ENCODE measurements at regions not wholly inside any gene's neighbourhood (a gene's known extent, or its start where the extent isn't known, plus 50 kb on each side); places are given as distances from the start of the nearest gene placed in this dataset.

DNA sequence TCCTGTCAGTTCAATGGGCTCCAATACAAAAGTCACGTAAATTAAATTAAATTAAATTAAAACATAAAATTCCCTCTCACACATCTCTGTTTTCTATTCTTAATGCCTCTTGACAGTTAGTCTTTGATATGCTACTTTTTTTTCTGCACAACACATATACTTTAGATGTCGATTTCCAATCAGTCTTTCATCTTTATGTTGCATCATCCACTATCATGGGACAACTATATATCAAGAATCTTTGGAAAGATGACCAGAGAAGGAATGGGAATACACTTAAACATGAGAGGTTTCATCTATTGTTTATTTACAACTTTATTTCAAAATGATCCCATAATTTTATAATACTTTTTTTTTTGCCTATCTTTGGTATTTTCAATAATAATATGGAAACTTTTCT is 733.3 kb upstream of the FANCL start:
- ATAC-seq (ENCODE audit: low FRiP score) (no peak), DNase-seq (no peak)
- H3K4me3 ChIP-seq (ENCODE audit: low read length in 2 of 2): no peak overlapping the region
- H3K27me3 ChIP-seq (ENCODE audit: control insufficient read depth in 1 of 2, insufficient read depth in 2 of 2, low read length in 1 of 2): no peaks in the 10 kb centered on the region
- 79 to 86% methylated on average over 2 of the region's 2 CpGs for WGBS, 2 donors
- H3K4me1 ChIP-seq (ENCODE audit: control insufficient read depth in 1 of 2, insufficient read depth in 2 of 2, low read length in 2 of 2): no peaks in the 10 kb centered on the region
- intact Hi-C loops (cut with DNase I): no loop called here
- no peaks in the 10 kb centered on the region for H3K36me3 ChIP-seq (ENCODE audit: control insufficient read depth in 1 of 2, insufficient read depth in 2 of 2, low read length in 1 of 2)
- H3K27ac ChIP-seq (ENCODE audit: low read depth in 1 of 2, low read length in 2 of 2): no peak overlapping the region
- H3K9me3 ChIP-seq (ENCODE audit: control insufficient read depth, low read length): no peaks in the 10 kb centered on the region

GRCh38 chr2:58973811-58974281 is 732.7 kb upstream of the FANCL start:
- DNase-seq (no peak), ATAC-seq (ENCODE audit: low FRiP score) (no peak)
- Histone ChIP-seq H3K36me3 (ENCODE audit: control insufficient read depth in 1 of 2, insufficient read depth in 2 of 2, low read length in 1 of 2) (no peaks in the 10 kb centered on the region), H3K27me3 (ENCODE audit: control insufficient read depth in 1 of 2, insufficient read depth in 2 of 2, low read length in 1 of 2) (no peaks in the 10 kb centered on the region), H3K9me3 (ENCODE audit: control insufficient read depth, low read length) (no peaks in the 10 kb centered on the region), H3K4me3 (ENCODE audit: low read length in 2 of 2) (no peak overlapping the region), H3K4me1 (ENCODE audit: control insufficient read depth in 1 of 2, insufficient read depth in 2 of 2, low read length in 2 of 2) (no peaks in the 10 kb centered on the region), H3K27ac (ENCODE audit: low read depth in 1 of 2, low read length in 2 of 2) (no peak overlapping the region)
- WGBS, 2 donors: 47 to 50% methylated on average over 6 of the region's 6 CpGs
- intact Hi-C loops (cut with DNase I): no loop called here

GRCh38 chr2:58972737-58973136 is 731.6 kb upstream of the FANCL start:
- intact Hi-C loops (cut with DNase I): no loop called here
- Histone ChIP-seq H3K27me3 (ENCODE audit: control insufficient read depth in 1 of 2, insufficient read depth in 2 of 2, low read length in 1 of 2) (no peaks in the 10 kb centered on the region), H3K4me3 (ENCODE audit: low read length in 2 of 2) (no peak overlapping the region), H3K4me1 (ENCODE audit: control insufficient read depth in 1 of 2, insufficient read depth in 2 of 2, low read length in 2 of 2) (no peaks in the 10 kb centered on the region), H3K27ac (ENCODE audit: low read depth in 1 of 2, low read length in 2 of 2) (no peak overlapping the region), H3K36me3 (ENCODE audit: control insufficient read depth in 1 of 2, insufficient read depth in 2 of 2, low read length in 1 of 2) (no peaks in the 10 kb centered on the region), H3K9me3 (ENCODE audit: control insufficient read depth, low read length) (no peaks in the 10 kb centered on the region)
- ATAC-seq (ENCODE audit: low FRiP score) (no peak), DNase-seq (no peak)
- WGBS, 2 donors: 55 to 85% methylated on average over 1 of the region's 1 CpG

- intact Hi-C loops (cut with DNase I): no loop called here
- no peaks in the 10 kb centered on the region for H3K4me1 ChIP-seq (ENCODE audit: control insufficient read depth in 1 of 2, insufficient read depth in 2 of 2, low read length in 2 of 2)
- H3K9me3 ChIP-seq (ENCODE audit: control insufficient read depth, low read length): no peaks in the 10 kb centered on the region
- H3K27ac ChIP-seq (ENCODE audit: low read depth in 1 of 2, low read length in 2 of 2): no peak overlapping the region
- no peaks in the 10 kb centered on the region for H3K27me3 ChIP-seq (ENCODE audit: control insufficient read depth in 1 of 2, insufficient read depth in 2 of 2, low read length in 1 of 2)
- WGBS, 2 donors: 92 to 93% methylated on average over 14 of the region's 14 CpGs
- no peak for DNase-seq
- H3K4me3 ChIP-seq (ENCODE audit: low read length in 2 of 2): no peak overlapping the region
- ATAC-seq (ENCODE audit: low FRiP score): no peak
- no peaks in the 10 kb centered on the region for H3K36me3 ChIP-seq (ENCODE audit: control insufficient read depth in 1 of 2, insufficient read depth in 2 of 2, low read length in 1 of 2)
These were observed 730.6 kb upstream of the FANCL start for GRCh38 chr2:58971511-58972360.

- 84 to 95% methylated on average over 4 of the region's 4 CpGs for WGBS, 2 donors
- Histone ChIP-seq H3K4me3 (ENCODE audit: low read length in 2 of 2) (no peak overlapping the region), H3K27ac (ENCODE audit: low read depth in 1 of 2, low read length in 2 of 2) (no peak overlapping the region), H3K4me1 (ENCODE audit: control insufficient read depth in 1 of 2, insufficient read depth in 2 of 2, low read length in 2 of 2) (no peaks in the 10 kb centered on the region), H3K36me3 (ENCODE audit: control insufficient read depth in 1 of 2, insufficient read depth in 2 of 2, low read length in 1 of 2) (no peaks in the 10 kb centered on the region), H3K27me3 (ENCODE audit: control insufficient read depth in 1 of 2, insufficient read depth in 2 of 2, low read length in 1 of 2) (no peaks in the 10 kb centered on the region), H3K9me3 (ENCODE audit: control insufficient read depth, low read length) (no peaks in the 10 kb centered on the region)
- intact Hi-C loops (cut with DNase I): no loop called here
- no peak for ATAC-seq (ENCODE audit: low FRiP score)
- no peak for DNase-seq
These were observed 729.2 kb upstream of the FANCL start for GRCh38 chr2:58970365-58970764.

- no peak for ATAC-seq (ENCODE audit: low FRiP score)
- Histone ChIP-seq H3K4me3 (ENCODE audit: low read length in 2 of 2) (no peak overlapping the region), H3K27ac (ENCODE audit: low read depth in 1 of 2, low read length in 2 of 2) (no peak overlapping the region), H3K9me3 (ENCODE audit: control insufficient read depth, low read length) (no peaks in the 10 kb centered on the region), H3K4me1 (ENCODE audit: control insufficient read depth in 1 of 2, insufficient read depth in 2 of 2, low read length in 2 of 2) (no peaks in the 10 kb centered on the region), H3K36me3 (ENCODE audit: control insufficient read depth in 1 of 2, insufficient read depth in 2 of 2, low read length in 1 of 2) (no peaks in the 10 kb centered on the region), H3K27me3 (ENCODE audit: control insufficient read depth in 1 of 2, insufficient read depth in 2 of 2, low read length in 1 of 2) (no peaks in the 10 kb centered on the region)
- WGBS, 2 donors: 70 to 84% methylated on average over 2 of the region's 2 CpGs
- intact Hi-C loops (cut with DNase I): no loop called here
- DNase-seq: no peak
These were observed 727.8 kb upstream of the FANCL start for GRCh38 chr2:58968885-58969284.

- ATAC-seq (ENCODE audit: low FRiP score): no peak
- H3K4me1 ChIP-seq (ENCODE audit: control insufficient read depth in 1 of 2, insufficient read depth in 2 of 2, low read length in 2 of 2): no peaks in the 10 kb centered on the region
- H3K36me3 ChIP-seq (ENCODE audit: control insufficient read depth in 1 of 2, insufficient read depth in 2 of 2, low read length in 1 of 2): no peaks in the 10 kb centered on the region
- H3K9me3 ChIP-seq (ENCODE audit: control insufficient read depth, low read length): no peaks in the 10 kb centered on the region
- H3K27ac ChIP-seq (ENCODE audit: low read depth in 1 of 2, low read length in 2 of 2): no peak overlapping the region
- 68 to 69% methylated on average over 5 of the region's 5 CpGs for WGBS, 2 donors
- H3K4me3 ChIP-seq (ENCODE audit: low read length in 2 of 2): no peak overlapping the region
- intact Hi-C loops (cut with DNase I): no loop called here
- DNase-seq: no peak
- no peaks in the 10 kb centered on the region for H3K27me3 ChIP-seq (ENCODE audit: control insufficient read depth in 1 of 2, insufficient read depth in 2 of 2, low read length in 1 of 2)
These were observed 726.6 kb upstream of the FANCL start for GRCh38 chr2:58967736-58968135.

- H3K4me3 ChIP-seq (ENCODE audit: low read length in 2 of 2): no peak overlapping the region
- no peaks in the 10 kb centered on the region for H3K9me3 ChIP-seq (ENCODE audit: control insufficient read depth, low read length)
- DNase-seq (no peak), ATAC-seq (ENCODE audit: low FRiP score) (no peak)
- WGBS, 2 donors: 57 to 81% methylated on average over 2 of the region's 2 CpGs
- intact Hi-C loops (cut with DNase I): no loop called here
- H3K27ac ChIP-seq (ENCODE audit: low read depth in 1 of 2, low read length in 2 of 2): no peak overlapping the region
- no peaks in the 10 kb centered on the region for H3K27me3 ChIP-seq (ENCODE audit: control insufficient read depth in 1 of 2, insufficient read depth in 2 of 2, low read length in 1 of 2)
- H3K4me1 ChIP-seq (ENCODE audit: control insufficient read depth in 1 of 2, insufficient read depth in 2 of 2, low read length in 2 of 2): no peaks in the 10 kb centered on the region
- no peaks in the 10 kb centered on the region for H3K36me3 ChIP-seq (ENCODE audit: control insufficient read depth in 1 of 2, insufficient read depth in 2 of 2, low read length in 1 of 2)
These were observed 724.5 kb upstream of the FANCL start for GRCh38 chr2:58965602-58966001.

DNA sequence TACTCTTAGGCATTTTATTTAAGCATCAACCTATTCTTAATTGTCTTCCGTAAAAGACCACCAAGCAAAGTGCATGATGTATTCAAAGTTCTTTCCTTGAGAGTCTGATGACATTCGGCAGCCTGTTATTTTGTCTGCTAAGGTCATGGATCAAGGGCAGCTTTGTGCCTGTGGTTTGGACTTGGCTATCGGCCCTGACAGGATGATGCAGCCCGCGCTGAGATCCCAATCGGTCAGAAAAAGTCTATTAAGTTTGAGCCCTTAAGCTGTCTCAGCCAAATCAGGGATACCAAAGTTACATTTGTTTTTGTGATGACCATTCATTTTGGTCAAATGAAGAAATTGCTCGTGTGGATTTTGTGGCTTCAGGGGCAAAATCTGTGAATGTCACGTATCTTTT is 718.9 kb upstream of the FANCL start:
- Histone ChIP-seq H3K27me3 (ENCODE audit: control insufficient read depth in 1 of 2, insufficient read depth in 2 of 2, low read length in 1 of 2) (no peaks in the 10 kb centered on the region), H3K27ac (ENCODE audit: low read depth in 1 of 2, low read length in 2 of 2) (no peak overlapping the region), H3K4me3 (ENCODE audit: low read length in 2 of 2) (no peak overlapping the region), H3K4me1 (ENCODE audit: control insufficient read depth in 1 of 2, insufficient read depth in 2 of 2, low read length in 2 of 2) (no peaks in the 10 kb centered on the region), H3K9me3 (ENCODE audit: control insufficient read depth, low read length) (no peaks in the 10 kb centered on the region), H3K36me3 (ENCODE audit: control insufficient read depth in 1 of 2, insufficient read depth in 2 of 2, low read length in 1 of 2) (no peaks in the 10 kb centered on the region)
- ATAC-seq (ENCODE audit: low FRiP score) (no peak), DNase-seq (no peak)
- intact Hi-C loops (cut with DNase I): no loop called here
- WGBS, 2 donors: 72 to 76% methylated on average over 8 of the region's 8 CpGs
